Tibial nerve (tissue), 3 donors: ENCODE measurements at regions not wholly inside any gene's neighbourhood (a gene's known extent, or its start where the extent isn't known, plus 50 kb on each side); places are given as distances from the start of the nearest gene placed in this dataset.

ENCODE experiments used
- POLR2A ChIP-seq, 2 donors: fragments of 450-650 bp; IDR thresholded peaks; one replicate each; pipeline ENCODE4 v1.6.1; 2017; ENCODE audit warnings: antibody characterized with exemption in 2 of 2, mild to moderate bottlenecking in 2 of 2, moderate library complexity in 2 of 2
- TF ChIP-seq, protein P1 (sequence below), 5 experiments: fragments of 200-600 bp in 3 of 5; fragments of 450-650 bp in 2 of 5; sonication (generic) in 3 of 5; IDR thresholded peaks; one replicate each; pipeline ENCODE4 v1.5.1; 2016 to 2019; ENCODE audit warnings: antibody characterized with exemption in 5 of 5, mild to moderate bottlenecking in 3 of 5, moderate library complexity in 2 of 5

DNA sequence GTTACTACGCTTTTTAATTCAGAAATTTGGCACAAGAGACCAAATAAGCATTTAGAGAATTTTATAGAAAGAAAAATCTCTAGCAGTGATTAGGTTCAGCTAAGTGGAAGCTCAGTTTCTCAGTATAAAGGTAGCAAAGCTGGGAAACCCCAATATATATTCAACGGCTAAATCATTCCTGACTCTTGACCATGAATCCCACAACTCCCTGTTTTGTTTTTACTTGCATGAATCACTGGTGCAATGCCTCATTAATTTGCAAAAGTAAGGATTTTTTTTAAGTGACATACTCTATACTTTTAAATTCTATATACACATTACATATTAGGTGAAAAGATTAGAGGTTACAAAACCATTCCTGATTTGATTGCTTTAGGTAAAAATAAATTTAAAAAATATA lies 74.3 kb upstream of the PLEKHG7 start:
- TF ChIP-seq, protein P1, sequence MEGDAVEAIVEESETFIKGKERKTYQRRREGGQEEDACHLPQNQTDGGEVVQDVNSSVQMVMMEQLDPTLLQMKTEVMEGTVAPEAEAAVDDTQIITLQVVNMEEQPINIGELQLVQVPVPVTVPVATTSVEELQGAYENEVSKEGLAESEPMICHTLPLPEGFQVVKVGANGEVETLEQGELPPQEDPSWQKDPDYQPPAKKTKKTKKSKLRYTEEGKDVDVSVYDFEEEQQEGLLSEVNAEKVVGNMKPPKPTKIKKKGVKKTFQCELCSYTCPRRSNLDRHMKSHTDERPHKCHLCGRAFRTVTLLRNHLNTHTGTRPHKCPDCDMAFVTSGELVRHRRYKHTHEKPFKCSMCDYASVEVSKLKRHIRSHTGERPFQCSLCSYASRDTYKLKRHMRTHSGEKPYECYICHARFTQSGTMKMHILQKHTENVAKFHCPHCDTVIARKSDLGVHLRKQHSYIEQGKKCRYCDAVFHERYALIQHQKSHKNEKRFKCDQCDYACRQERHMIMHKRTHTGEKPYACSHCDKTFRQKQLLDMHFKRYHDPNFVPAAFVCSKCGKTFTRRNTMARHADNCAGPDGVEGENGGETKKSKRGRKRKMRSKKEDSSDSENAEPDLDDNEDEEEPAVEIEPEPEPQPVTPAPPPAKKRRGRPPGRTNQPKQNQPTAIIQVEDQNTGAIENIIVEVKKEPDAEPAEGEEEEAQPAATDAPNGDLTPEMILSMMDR (IDR thresholded peaks at IDR 0.05): no peak
- no peak for TF ChIP-seq POLR2A (IDR thresholded peaks at IDR 0.05)
